ENCODE measurements at regions not wholly inside any gene's neighbourhood (a gene's known extent, or its start where the extent isn't known, plus 50 kb on each side); places are given as distances from the start of the nearest gene placed in this dataset.
A peak's percentile ranks its signal among the peaks of the same experiment; 100 is the strongest.
"Not testable (repeated sequence)": the region's sequence is repeated elsewhere in the genome, so short reads cannot be mapped to it uniquely, and the experiment has no call there.

- H3K27me3 ChIP-seq (ENCODE audit: control insufficient read depth, insufficient read depth, low read length); H3K27ac ChIP-seq (ENCODE audit: low read depth, low read length); H3K9me3 ChIP-seq (ENCODE audit: control insufficient read depth, insufficient read depth, low read length); H3K4me3 ChIP-seq (ENCODE audit: low read depth, low read length); DNase-seq (ENCODE audit: low read depth in 4 of 6, low spot score in 6 of 6); H3K4me1 ChIP-seq (ENCODE audit: control insufficient read depth, insufficient read depth, low read length); H3K36me3 ChIP-seq (ENCODE audit: control insufficient read depth, insufficient read depth, low read length): not testable (repeated sequence)
- 80% methylated on average over 1 of the region's 8 CpGs for WGBS (ENCODE audit: insufficient coverage)
Observed at GRCh38 chr1:186758896-186759606, 69.7 kb upstream of the PLA2G4A start.

GRCh38 chr1:186757851-186758250 lies 70.9 kb upstream of the PLA2G4A start:
- Histone ChIP-seq H3K4me1 (ENCODE audit: control insufficient read depth, insufficient read depth, low read length) (no peaks in the 10 kb centered on the region), H3K27me3 (ENCODE audit: control insufficient read depth, insufficient read depth, low read length) (no peaks in the 10 kb centered on the region)

DNA sequence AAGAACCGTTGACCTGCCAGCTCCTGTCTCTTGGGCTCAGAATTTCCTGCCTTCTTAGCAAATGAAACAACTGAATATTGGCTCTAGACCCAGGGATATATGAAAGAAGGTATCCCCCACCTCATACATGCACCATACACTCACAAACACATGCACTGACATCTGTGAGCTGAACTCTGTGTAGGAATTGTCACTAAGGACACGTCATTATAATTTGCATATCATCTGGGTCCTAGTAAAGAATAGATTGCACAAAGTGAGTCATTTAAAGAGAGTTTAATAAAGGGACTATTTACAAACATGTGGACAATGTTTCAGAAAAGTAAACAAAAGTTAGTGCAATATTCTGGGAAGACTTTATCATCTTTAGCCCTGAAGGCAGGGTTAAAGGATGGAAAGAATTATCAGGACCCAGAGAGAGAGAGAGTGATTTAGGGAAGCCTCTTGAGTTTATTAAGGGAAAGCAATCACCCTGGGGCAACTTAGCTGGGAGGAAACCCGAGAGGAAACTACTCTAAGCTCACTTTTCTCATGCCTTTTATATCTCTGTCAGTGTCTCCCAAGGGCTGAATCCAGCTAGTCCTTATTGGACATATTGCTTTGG lies 74.1 kb upstream of the PLA2G4A start:
- Histone ChIP-seq H3K27ac (ENCODE audit: low read depth, low read length) (no peak overlapping the region), H3K4me3 (ENCODE audit: low read depth, low read length) (no peak overlapping the region), H3K27me3 (ENCODE audit: control insufficient read depth, insufficient read depth, low read length) (no peaks in the 10 kb centered on the region), H3K36me3 (ENCODE audit: control insufficient read depth, insufficient read depth, low read length) (no peaks in the 10 kb centered on the region), H3K4me1 (ENCODE audit: control insufficient read depth, insufficient read depth, low read length) (no peaks in the 10 kb centered on the region), H3K9me3 (ENCODE audit: control insufficient read depth, insufficient read depth, low read length) (no peaks in the 10 kb centered on the region)
- no peak for DNase-seq (ENCODE audit: low read depth in 4 of 6, low spot score in 6 of 6)
- no CpG with 5 or more reads among the region's 3 CpGs for WGBS (ENCODE audit: insufficient coverage)

More at GRCh38 chr1:186757851-186758250, 70.9 kb upstream of the PLA2G4A start:
- Histone ChIP-seq H3K27ac (ENCODE audit: low read depth, low read length) (no peak overlapping the region), H3K9me3 (ENCODE audit: control insufficient read depth, insufficient read depth, low read length) (no peaks in the 10 kb centered on the region), H3K4me3 (ENCODE audit: low read depth, low read length) (no peak overlapping the region), H3K36me3 (ENCODE audit: control insufficient read depth, insufficient read depth, low read length) (no peaks in the 10 kb centered on the region)
- no CpG with 5 or more reads among the region's 4 CpGs for WGBS (ENCODE audit: insufficient coverage)
- no peak for DNase-seq (ENCODE audit: low read depth in 4 of 6, low spot score in 6 of 6)

GRCh38 chr1:186753241-186753640 lies 73.0 kb upstream of the PTGS2 start:
- Histone ChIP-seq H3K4me1 (ENCODE audit: control insufficient read depth, insufficient read depth, low read length) (no peaks in the 10 kb centered on the region), H3K36me3 (ENCODE audit: control insufficient read depth, insufficient read depth, low read length) (no peaks in the 10 kb centered on the region), H3K4me3 (ENCODE audit: low read depth, low read length) (no peak overlapping the region), H3K27me3 (ENCODE audit: control insufficient read depth, insufficient read depth, low read length) (no peaks in the 10 kb centered on the region), H3K9me3 (ENCODE audit: control insufficient read depth, insufficient read depth, low read length) (no peaks in the 10 kb centered on the region), H3K27ac (ENCODE audit: low read depth, low read length) (no peak overlapping the region)
- 95% methylated on average over 4 of the region's 4 CpGs for WGBS (ENCODE audit: insufficient coverage)
- no peak for DNase-seq (ENCODE audit: low read depth in 4 of 6, low spot score in 6 of 6)

- H3K4me3 ChIP-seq (ENCODE audit: low read depth, low read length): no peak overlapping the region
- no peak overlapping the region for H3K27ac ChIP-seq (ENCODE audit: low read depth, low read length)
- H3K27me3 ChIP-seq (ENCODE audit: control insufficient read depth, insufficient read depth, low read length): no peaks in the 10 kb centered on the region
- peaks cover 8% of the 10 kb centered on the region for H3K9me3 ChIP-seq (ENCODE audit: control insufficient read depth, insufficient read depth, low read length)
- no CpG with 5 or more reads among the region's 1 CpG for WGBS (ENCODE audit: insufficient coverage)
- no peaks in the 10 kb centered on the region for H3K36me3 ChIP-seq (ENCODE audit: control insufficient read depth, insufficient read depth, low read length)
- no peak for DNase-seq (ENCODE audit: low read depth in 4 of 6, low spot score in 6 of 6)
- H3K4me1 ChIP-seq (ENCODE audit: control insufficient read depth, insufficient read depth, low read length): no peaks in the 10 kb centered on the region
Observed at GRCh38 chr1:186750257-186750656, 70.0 kb upstream of the PTGS2 start.

- Histone ChIP-seq H3K27me3 (ENCODE audit: control insufficient read depth, insufficient read depth, low read length) (no peaks in the 10 kb centered on the region), H3K36me3 (ENCODE audit: control insufficient read depth, insufficient read depth, low read length) (no peaks in the 10 kb centered on the region), H3K4me1 (ENCODE audit: control insufficient read depth, insufficient read depth, low read length) (no peaks in the 10 kb centered on the region), H3K4me3 (ENCODE audit: low read depth, low read length) (no peak overlapping the region), H3K27ac (ENCODE audit: low read depth, low read length) (no peak overlapping the region), H3K9me3 (ENCODE audit: control insufficient read depth, insufficient read depth, low read length) (peaks cover 8% of the 10 kb centered on the region)
- DNase-seq (ENCODE audit: low read depth in 4 of 6, low spot score in 6 of 6): no peak
- no CpG with 5 or more reads among the region's 3 CpGs for WGBS (ENCODE audit: insufficient coverage)
Observed at GRCh38 chr1:186749820-186750219, 69.6 kb upstream of the PTGS2 start.

DNA sequence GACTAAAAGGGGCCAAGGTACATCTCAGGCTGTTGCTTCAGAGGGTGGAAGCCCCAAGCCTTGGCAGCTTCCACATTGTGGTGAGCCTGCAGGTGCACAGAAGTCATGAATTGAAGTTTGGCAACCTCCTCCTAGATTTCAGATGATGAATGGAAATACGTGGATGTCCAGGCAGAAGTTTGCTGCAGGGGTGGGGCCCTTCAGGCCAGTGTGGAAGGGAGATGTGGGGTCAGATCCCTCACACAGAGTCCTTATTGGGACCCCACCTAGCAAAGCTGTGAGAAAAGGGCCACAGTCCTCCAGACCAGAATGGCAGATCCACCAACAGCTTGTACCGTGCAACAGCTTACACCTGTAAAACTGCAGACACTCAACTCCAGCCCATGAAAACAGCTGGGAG lies 67.4 kb upstream of the PTGS2 start:
- H3K36me3 ChIP-seq (ENCODE audit: control insufficient read depth, insufficient read depth, low read length): no peaks in the 10 kb centered on the region
- no peaks in the 10 kb centered on the region for H3K27me3 ChIP-seq (ENCODE audit: control insufficient read depth, insufficient read depth, low read length)
- WGBS (ENCODE audit: insufficient coverage): 100% methylated on average over 1 of the region's 2 CpGs
- H3K4me1 ChIP-seq (ENCODE audit: control insufficient read depth, insufficient read depth, low read length): no peaks in the 10 kb centered on the region
- DNase-seq (ENCODE audit: low read depth in 4 of 6, low spot score in 6 of 6): no peak
- H3K27ac ChIP-seq (ENCODE audit: low read depth, low read length): no peak overlapping the region
- H3K4me3 ChIP-seq (ENCODE audit: low read depth, low read length): no peak overlapping the region
- H3K9me3 ChIP-seq (ENCODE audit: control insufficient read depth, insufficient read depth, low read length): peaks cover 8% of the 10 kb centered on the region

DNA sequence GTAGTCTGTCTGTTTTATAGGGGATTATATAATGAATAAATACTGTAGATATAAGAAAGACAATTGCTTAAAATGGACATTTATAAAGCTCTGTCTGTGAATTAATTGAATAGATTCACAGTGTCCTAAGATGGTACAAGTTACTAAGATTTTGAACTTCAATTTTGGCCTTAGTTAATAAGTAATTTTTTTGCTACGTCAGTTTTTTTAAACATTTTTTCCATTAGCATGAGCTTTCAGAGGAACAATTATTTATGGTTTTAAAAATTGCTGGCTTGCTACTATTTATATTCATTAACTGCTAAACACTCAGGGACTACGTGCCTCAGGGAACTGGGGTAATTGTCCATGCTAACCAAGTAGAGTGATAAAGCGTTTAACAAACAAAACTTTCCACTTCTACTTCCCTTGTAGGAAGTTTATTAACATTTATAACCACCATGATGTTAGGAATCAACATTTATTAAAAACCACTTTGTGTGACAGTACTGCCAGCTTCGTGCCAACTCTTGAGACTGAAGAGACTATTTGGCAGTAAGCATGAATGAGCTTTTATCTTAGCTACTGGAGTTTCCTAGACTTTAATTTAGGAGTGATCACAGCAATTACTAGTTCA lies 65.4 kb upstream of the PTGS2 start:
- H3K4me1 ChIP-seq (ENCODE audit: control insufficient read depth, insufficient read depth, low read length): no peaks in the 10 kb centered on the region
- WGBS (ENCODE audit: insufficient coverage): no CpG with 5 or more reads among the region's 4 CpGs
- no peaks in the 10 kb centered on the region for H3K36me3 ChIP-seq (ENCODE audit: control insufficient read depth, insufficient read depth, low read length)
- H3K9me3 ChIP-seq (ENCODE audit: control insufficient read depth, insufficient read depth, low read length): peaks cover 8% of the 10 kb centered on the region
- no peaks in the 10 kb centered on the region for H3K27me3 ChIP-seq (ENCODE audit: control insufficient read depth, insufficient read depth, low read length)
- H3K27ac ChIP-seq (ENCODE audit: low read depth, low read length): no peak overlapping the region
- peak in 1 of 6 donors; percentile 32 for DNase-seq (ENCODE audit: low read depth in 4 of 6, low spot score in 6 of 6)
- H3K4me3 ChIP-seq (ENCODE audit: low read depth, low read length): no peak overlapping the region

GRCh38 chr1:186741640-186742039 lies 61.4 kb upstream of the PTGS2 start:
- H3K4me3 ChIP-seq (ENCODE audit: low read depth, low read length): no peak overlapping the region
- H3K27ac ChIP-seq (ENCODE audit: low read depth, low read length): no peak overlapping the region
- WGBS (ENCODE audit: insufficient coverage): 100% methylated on average over 1 of the region's 1 CpG
- H3K4me1 ChIP-seq (ENCODE audit: control insufficient read depth, insufficient read depth, low read length): no peaks in the 10 kb centered on the region
- DNase-seq (ENCODE audit: low read depth in 4 of 6, low spot score in 6 of 6): no peak
- H3K36me3 ChIP-seq (ENCODE audit: control insufficient read depth, insufficient read depth, low read length): no peaks in the 10 kb centered on the region
- H3K27me3 ChIP-seq (ENCODE audit: control insufficient read depth, insufficient read depth, low read length): no peaks in the 10 kb centered on the region
- H3K9me3 ChIP-seq (ENCODE audit: control insufficient read depth, insufficient read depth, low read length): no peaks in the 10 kb centered on the region

GRCh38 chr1:186740324-186740723 lies 60.1 kb upstream of the PTGS2 start:
- no peak for DNase-seq (ENCODE audit: low read depth in 4 of 6, low spot score in 6 of 6)
- Histone ChIP-seq H3K9me3 (ENCODE audit: control insufficient read depth, insufficient read depth, low read length) (no peaks in the 10 kb centered on the region), H3K4me3 (ENCODE audit: low read depth, low read length) (no peak overlapping the region), H3K27ac (ENCODE audit: low read depth, low read length) (no peak overlapping the region), H3K36me3 (ENCODE audit: control insufficient read depth, insufficient read depth, low read length) (no peaks in the 10 kb centered on the region), H3K27me3 (ENCODE audit: control insufficient read depth, insufficient read depth, low read length) (no peaks in the 10 kb centered on the region), H3K4me1 (ENCODE audit: control insufficient read depth, insufficient read depth, low read length) (no peaks in the 10 kb centered on the region)
- 85% methylated on average over 1 of the region's 2 CpGs for WGBS (ENCODE audit: insufficient coverage)

Measured in spinal cord (tissue), 9 donors.